GM12864 (cell line): ENCODE measurements at regions not wholly inside any gene's neighbourhood (a gene's known extent, or its start where the extent isn't known, plus 50 kb on each side); places are given as distances from the start of the nearest gene placed in this dataset.

ENCODE experiments used
- DNase-seq: peaks from one replicate; pipeline ENCODE4 v3.0.0-alpha.2; 2011; ENCODE audit warnings: low read depth
- H3K4me3 ChIP-seq: 2 replicates; pipeline ENCODE4 v1.5.1; 2011; ENCODE audit warnings: mild to moderate bottlenecking, low read depth, low read length, control low read depth
- CTCF ChIP-seq: IDR thresholded peaks from 2 replicates; pipeline ENCODE4 v1.5.1; 2011; ENCODE audit warnings: low read depth, mild to moderate bottlenecking, moderate library complexity, low read length, control low read depth, inconsistent platforms; ENCODE audit errors: missing control alignments

GRCh38 chr14:49946320-49947141 is 53.6 kb downstream of the ARF6 start:
- no peak overlapping the region for H3K4me3 ChIP-seq
- TF ChIP-seq CTCF = no peak
- no peak for DNase-seq

- TF ChIP-seq CTCF = no peak
- DNase-seq = no peak
- H3K4me3 ChIP-seq = no peak overlapping the region
Observed at GRCh38 chr14:49947506-49947905, 54.6 kb downstream of the ARF6 start.

GRCh38 chr14:49950275-49951228 is 57.7 kb downstream of the ARF6 start:
- TF ChIP-seq CTCF = no peak
- H3K4me3 ChIP-seq = no peak overlapping the region
- no peak for DNase-seq

GRCh38 chr14:49951229-49951607 is 58.3 kb downstream of the ARF6 start:
- no peak for TF ChIP-seq CTCF
- no peak for DNase-seq
- H3K4me3 ChIP-seq = no peak overlapping the region

- DNase-seq = no peak
- no peak for TF ChIP-seq CTCF
- no peak overlapping the region for H3K4me3 ChIP-seq
Observed at GRCh38 chr14:49951691-49952345, 58.9 kb downstream of the ARF6 start.

GRCh38 chr14:49953196-49953595 is 60.3 kb downstream of the ARF6 start:
- DNase-seq = no peak
- H3K4me3 ChIP-seq = no peak overlapping the region
- TF ChIP-seq CTCF = no peak
